ENCODE measurements at regions not wholly inside any gene's neighbourhood (a gene's known extent, or its start where the extent isn't known, plus 50 kb on each side); places are given as distances from the start of the nearest gene placed in this dataset.

GRCh38 chr13:59342400-59342799 lies 821.3 kb downstream of the DIAPH3 start:
- Histone ChIP-seq H3K9me3 (ENCODE audit: control insufficient read depth in 2 of 2, insufficient read depth in 1 of 2, low read length in 1 of 2) (no peaks in the 10 kb centered on the region), H3K4me3 (ENCODE audit: low read length in 2 of 2) (no peak overlapping the region), H3K27me3 (ENCODE audit: control insufficient read depth in 2 of 2, insufficient read depth in 1 of 2, low read length in 1 of 2) (no peaks in the 10 kb centered on the region), H3K36me3 (ENCODE audit: control insufficient read depth in 2 of 2, insufficient read depth in 2 of 2, low read length in 1 of 2) (no peaks in the 10 kb centered on the region), H3K27ac (ENCODE audit: low read depth in 1 of 2, low read length in 1 of 2) (no peak overlapping the region), H3K4me1 (ENCODE audit: control insufficient read depth in 2 of 2, insufficient read depth in 2 of 2, low read length in 2 of 2) (no peaks in the 10 kb centered on the region)
- DNase-seq (ENCODE audit: low read depth in 6 of 9, low spot score in 9 of 9): no peak
- 91% methylated on average over 5 of the region's 5 CpGs for WGBS

GRCh38 chr13:59343132-59343531 lies 820.6 kb downstream of the DIAPH3 start:
- 89% methylated on average over 3 of the region's 3 CpGs for WGBS

GRCh38 chr13:59343993-59344822 lies 819.5 kb downstream of the DIAPH3 start:
- WGBS: 92% methylated on average over 8 of the region's 8 CpGs
- no peaks in the 10 kb centered on the region for H3K4me1 ChIP-seq (ENCODE audit: control insufficient read depth in 2 of 2, insufficient read depth in 2 of 2, low read length in 2 of 2)
- DNase-seq (ENCODE audit: low read depth in 6 of 9, low spot score in 9 of 9): no peak
- H3K4me3 ChIP-seq (ENCODE audit: low read length in 2 of 2): no peak overlapping the region
- no peaks in the 10 kb centered on the region for H3K9me3 ChIP-seq (ENCODE audit: control insufficient read depth in 2 of 2, insufficient read depth in 1 of 2, low read length in 1 of 2)
- no peak overlapping the region for H3K27ac ChIP-seq (ENCODE audit: low read depth in 1 of 2, low read length in 1 of 2)
- H3K27me3 ChIP-seq (ENCODE audit: control insufficient read depth in 2 of 2, insufficient read depth in 1 of 2, low read length in 1 of 2): no peaks in the 10 kb centered on the region
- no peaks in the 10 kb centered on the region for H3K36me3 ChIP-seq (ENCODE audit: control insufficient read depth in 2 of 2, insufficient read depth in 2 of 2, low read length in 1 of 2)

More at GRCh38 chr13:59343132-59343531, 820.6 kb downstream of the DIAPH3 start:
- DNase-seq (ENCODE audit: low read depth in 6 of 9, low spot score in 9 of 9): no peak
- Histone ChIP-seq H3K36me3 (ENCODE audit: control insufficient read depth in 2 of 2, insufficient read depth in 2 of 2, low read length in 1 of 2) (no peaks in the 10 kb centered on the region), H3K27ac (ENCODE audit: low read depth in 1 of 2, low read length in 1 of 2) (no peak overlapping the region), H3K9me3 (ENCODE audit: control insufficient read depth in 2 of 2, insufficient read depth in 1 of 2, low read length in 1 of 2) (no peaks in the 10 kb centered on the region), H3K4me1 (ENCODE audit: control insufficient read depth in 2 of 2, insufficient read depth in 2 of 2, low read length in 2 of 2) (no peaks in the 10 kb centered on the region), H3K4me3 (ENCODE audit: low read length in 2 of 2) (no peak overlapping the region), H3K27me3 (ENCODE audit: control insufficient read depth in 2 of 2, insufficient read depth in 1 of 2, low read length in 1 of 2) (no peaks in the 10 kb centered on the region)

- H3K4me3 ChIP-seq (ENCODE audit: low read length in 2 of 2): no peak overlapping the region
- H3K4me1 ChIP-seq (ENCODE audit: control insufficient read depth in 2 of 2, insufficient read depth in 2 of 2, low read length in 2 of 2): no peaks in the 10 kb centered on the region
- no peak overlapping the region for H3K27ac ChIP-seq (ENCODE audit: low read depth in 1 of 2, low read length in 1 of 2)
- H3K9me3 ChIP-seq (ENCODE audit: control insufficient read depth in 2 of 2, insufficient read depth in 1 of 2, low read length in 1 of 2): no peaks in the 10 kb centered on the region
- H3K27me3 ChIP-seq (ENCODE audit: control insufficient read depth in 2 of 2, insufficient read depth in 1 of 2, low read length in 1 of 2): no peaks in the 10 kb centered on the region
- H3K36me3 ChIP-seq (ENCODE audit: control insufficient read depth in 2 of 2, insufficient read depth in 2 of 2, low read length in 1 of 2): no peaks in the 10 kb centered on the region
- DNase-seq (ENCODE audit: low read depth in 6 of 9, low spot score in 9 of 9): no peak
- WGBS: 71% methylated on average over 2 of the region's 2 CpGs
Observed at GRCh38 chr13:59345311-59345710, 818.4 kb downstream of the DIAPH3 start.

- H3K9me3 ChIP-seq (ENCODE audit: control insufficient read depth in 2 of 2, insufficient read depth in 1 of 2, low read length in 1 of 2): no peaks in the 10 kb centered on the region
- H3K4me1 ChIP-seq (ENCODE audit: control insufficient read depth in 2 of 2, insufficient read depth in 2 of 2, low read length in 2 of 2): no peaks in the 10 kb centered on the region
- no peaks in the 10 kb centered on the region for H3K36me3 ChIP-seq (ENCODE audit: control insufficient read depth in 2 of 2, insufficient read depth in 2 of 2, low read length in 1 of 2)
- H3K4me3 ChIP-seq (ENCODE audit: low read length in 2 of 2): no peak overlapping the region
- no peaks in the 10 kb centered on the region for H3K27me3 ChIP-seq (ENCODE audit: control insufficient read depth in 2 of 2, insufficient read depth in 1 of 2, low read length in 1 of 2)
- DNase-seq (ENCODE audit: low read depth in 6 of 9, low spot score in 9 of 9): no peak
- WGBS: 68% methylated on average over 8 of the region's 8 CpGs
- H3K27ac ChIP-seq (ENCODE audit: low read depth in 1 of 2, low read length in 1 of 2): no peak overlapping the region
Observed at GRCh38 chr13:59346999-59347723, 816.6 kb downstream of the DIAPH3 start.

GRCh38 chr13:59348617-59349016 lies 815.1 kb downstream of the DIAPH3 start:
- no peaks in the 10 kb centered on the region for H3K4me1 ChIP-seq (ENCODE audit: control insufficient read depth in 2 of 2, insufficient read depth in 2 of 2, low read length in 2 of 2)
- no peaks in the 10 kb centered on the region for H3K9me3 ChIP-seq (ENCODE audit: control insufficient read depth in 2 of 2, insufficient read depth in 1 of 2, low read length in 1 of 2)
- no peak overlapping the region for H3K27ac ChIP-seq (ENCODE audit: low read depth in 1 of 2, low read length in 1 of 2)
- DNase-seq (ENCODE audit: low read depth in 6 of 9, low spot score in 9 of 9): no peak
- H3K4me3 ChIP-seq (ENCODE audit: low read length in 2 of 2): no peak overlapping the region
- H3K36me3 ChIP-seq (ENCODE audit: control insufficient read depth in 2 of 2, insufficient read depth in 2 of 2, low read length in 1 of 2): no peaks in the 10 kb centered on the region
- no peaks in the 10 kb centered on the region for H3K27me3 ChIP-seq (ENCODE audit: control insufficient read depth in 2 of 2, insufficient read depth in 1 of 2, low read length in 1 of 2)
- WGBS: 84% methylated on average over 1 of the region's 1 CpG

GRCh38 chr13:59352600-59352999 lies 811.1 kb downstream of the DIAPH3 start:
- WGBS: 94% methylated on average over 2 of the region's 2 CpGs

GRCh38 chr13:59354665-59355369 lies 808.9 kb downstream of the DIAPH3 start:
- DNase-seq (ENCODE audit: low read depth in 6 of 9, low spot score in 9 of 9): no peak
- H3K27ac ChIP-seq (ENCODE audit: low read depth in 1 of 2, low read length in 1 of 2): no peak overlapping the region
- no peaks in the 10 kb centered on the region for H3K36me3 ChIP-seq (ENCODE audit: control insufficient read depth in 2 of 2, insufficient read depth in 2 of 2, low read length in 1 of 2)
- WGBS: 95% methylated on average over 3 of the region's 3 CpGs
- H3K4me1 ChIP-seq (ENCODE audit: control insufficient read depth in 2 of 2, insufficient read depth in 2 of 2, low read length in 2 of 2): no peaks in the 10 kb centered on the region
- no peaks in the 10 kb centered on the region for H3K9me3 ChIP-seq (ENCODE audit: control insufficient read depth in 2 of 2, insufficient read depth in 1 of 2, low read length in 1 of 2)
- H3K27me3 ChIP-seq (ENCODE audit: control insufficient read depth in 2 of 2, insufficient read depth in 1 of 2, low read length in 1 of 2): no peaks in the 10 kb centered on the region
- H3K4me3 ChIP-seq (ENCODE audit: low read length in 2 of 2): no peak overlapping the region

More at GRCh38 chr13:59352600-59352999, 811.1 kb downstream of the DIAPH3 start:
- Histone ChIP-seq H3K27me3 (ENCODE audit: control insufficient read depth in 2 of 2, insufficient read depth in 1 of 2, low read length in 1 of 2) (no peaks in the 10 kb centered on the region), H3K4me3 (ENCODE audit: low read length in 2 of 2) (no peak overlapping the region), H3K9me3 (ENCODE audit: control insufficient read depth in 2 of 2, insufficient read depth in 1 of 2, low read length in 1 of 2) (no peaks in the 10 kb centered on the region), H3K27ac (ENCODE audit: low read depth in 1 of 2, low read length in 1 of 2) (no peak overlapping the region), H3K36me3 (ENCODE audit: control insufficient read depth in 2 of 2, insufficient read depth in 2 of 2, low read length in 1 of 2) (no peaks in the 10 kb centered on the region), H3K4me1 (ENCODE audit: control insufficient read depth in 2 of 2, insufficient read depth in 2 of 2, low read length in 2 of 2) (no peaks in the 10 kb centered on the region)
- no peak for DNase-seq (ENCODE audit: low read depth in 6 of 9, low spot score in 9 of 9)

- WGBS: 70% methylated on average over 8 of the region's 8 CpGs
- Histone ChIP-seq H3K4me1 (ENCODE audit: control insufficient read depth in 2 of 2, insufficient read depth in 2 of 2, low read length in 2 of 2) (no peaks in the 10 kb centered on the region), H3K27me3 (ENCODE audit: control insufficient read depth in 2 of 2, insufficient read depth in 1 of 2, low read length in 1 of 2) (no peaks in the 10 kb centered on the region), H3K36me3 (ENCODE audit: control insufficient read depth in 2 of 2, insufficient read depth in 2 of 2, low read length in 1 of 2) (no peaks in the 10 kb centered on the region), H3K4me3 (ENCODE audit: low read length in 2 of 2) (no peak overlapping the region), H3K9me3 (ENCODE audit: control insufficient read depth in 2 of 2, insufficient read depth in 1 of 2, low read length in 1 of 2) (no peaks in the 10 kb centered on the region), H3K27ac (ENCODE audit: low read depth in 1 of 2, low read length in 1 of 2) (no peak overlapping the region)
- no peak for DNase-seq (ENCODE audit: low read depth in 6 of 9, low spot score in 9 of 9)
Observed at GRCh38 chr13:59356607-59357006, 807.1 kb downstream of the DIAPH3 start.

Measured in thymus (tissue), 11 donors.